BJ (cell line): ENCODE measurements at regions not wholly inside any gene's neighbourhood (a gene's known extent, or its start where the extent isn't known, plus 50 kb on each side); places are given as distances from the start of the nearest gene placed in this dataset.

Source experiments
- CTCF ChIA-PET: fragments of 350-600 bp; formaldehyde crosslinking; extraction: SDS; loops from one replicate; lab custom pipeline; 2021; ENCODE audit warnings: antibody characterized with exemption, inconsistent platforms; lab: Yijun Ruan, JAX
- POLR2A ChIA-PET: fragments of 300-600 bp; sonication (Branson Sonifier 250); formaldehyde crosslinking; extraction: SDS; loops from one replicate; lab custom pipeline; 2021; ENCODE audit warnings: antibody characterized with exemption; lab: Charles Lee
- DNase-seq: peaks from one replicate; pipeline ENCODE4 v3.0.0-alpha.2; 2011; ENCODE audit warnings: low read depth
- H3K27me3 ChIP-seq: 2 replicates; pipeline ENCODE4 v1.6.0; 2011; ENCODE audit warnings: low read length; ENCODE audit not compliant: control insufficient read depth, insufficient read depth
- H3K36me3 ChIP-seq: 2 replicates; pipeline ENCODE4 v1.5.1; 2011; ENCODE audit warnings: low read length; ENCODE audit not compliant: control insufficient read depth, insufficient read depth
- H3K4me3 ChIP-seq: 2 replicates; pipeline ENCODE4 v1.5.1; 2011; ENCODE audit warnings: low read depth, mild to moderate bottlenecking, control low read depth, low read length
- TF ChIP-seq, protein P1 (sequence below): IDR thresholded peaks from 2 replicates; pipeline ENCODE4 v1.5.1; 2011; ENCODE audit warnings: low read depth, mild to moderate bottlenecking, control low read depth, inconsistent platforms, low read length, moderate library complexity; ENCODE audit not compliant: insufficient read depth

DNA sequence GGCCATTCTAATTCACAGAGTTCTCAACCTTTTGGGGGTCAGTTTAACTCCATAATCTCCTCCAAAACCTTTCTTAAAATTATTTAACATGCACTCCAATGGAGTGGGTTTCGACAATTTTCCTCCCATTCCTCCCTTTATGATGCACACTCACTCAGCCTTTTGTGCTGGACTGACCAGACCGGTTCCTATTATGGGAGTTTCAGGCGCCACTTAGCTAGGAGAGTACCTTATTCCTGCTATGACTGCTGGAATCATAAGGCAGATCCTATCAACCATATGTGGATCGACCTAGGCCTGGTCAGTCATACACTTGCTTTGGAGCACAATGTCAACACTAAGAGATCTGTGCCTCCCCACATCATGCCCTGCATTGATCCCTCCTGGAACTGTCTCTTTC is 63.9 kb upstream of the MOCS1 start:
- TF ChIP-seq, protein P1, sequence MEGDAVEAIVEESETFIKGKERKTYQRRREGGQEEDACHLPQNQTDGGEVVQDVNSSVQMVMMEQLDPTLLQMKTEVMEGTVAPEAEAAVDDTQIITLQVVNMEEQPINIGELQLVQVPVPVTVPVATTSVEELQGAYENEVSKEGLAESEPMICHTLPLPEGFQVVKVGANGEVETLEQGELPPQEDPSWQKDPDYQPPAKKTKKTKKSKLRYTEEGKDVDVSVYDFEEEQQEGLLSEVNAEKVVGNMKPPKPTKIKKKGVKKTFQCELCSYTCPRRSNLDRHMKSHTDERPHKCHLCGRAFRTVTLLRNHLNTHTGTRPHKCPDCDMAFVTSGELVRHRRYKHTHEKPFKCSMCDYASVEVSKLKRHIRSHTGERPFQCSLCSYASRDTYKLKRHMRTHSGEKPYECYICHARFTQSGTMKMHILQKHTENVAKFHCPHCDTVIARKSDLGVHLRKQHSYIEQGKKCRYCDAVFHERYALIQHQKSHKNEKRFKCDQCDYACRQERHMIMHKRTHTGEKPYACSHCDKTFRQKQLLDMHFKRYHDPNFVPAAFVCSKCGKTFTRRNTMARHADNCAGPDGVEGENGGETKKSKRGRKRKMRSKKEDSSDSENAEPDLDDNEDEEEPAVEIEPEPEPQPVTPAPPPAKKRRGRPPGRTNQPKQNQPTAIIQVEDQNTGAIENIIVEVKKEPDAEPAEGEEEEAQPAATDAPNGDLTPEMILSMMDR, result no peak
- Histone ChIP-seq H3K36me3 (no peaks in the 10 kb centered on the region), H3K4me3 (no peak overlapping the region), H3K27me3 (no peaks in the 10 kb centered on the region)
- DNase-seq, result no peak
- ChIA-PET POLR2A (no interaction called here), CTCF (no interaction called here)

GRCh38 chr6:39997101-39997635 is 62.9 kb upstream of the MOCS1 start:
- TF ChIP-seq, protein P1, result no peak
- Histone ChIP-seq H3K36me3 (no peaks in the 10 kb centered on the region), H3K4me3 (no peak overlapping the region), H3K27me3 (no peaks in the 10 kb centered on the region)
- DNase-seq, result no peak
- POLR2A ChIA-PET, result no interaction called here
- CTCF ChIA-PET, result no interaction called here

DNA sequence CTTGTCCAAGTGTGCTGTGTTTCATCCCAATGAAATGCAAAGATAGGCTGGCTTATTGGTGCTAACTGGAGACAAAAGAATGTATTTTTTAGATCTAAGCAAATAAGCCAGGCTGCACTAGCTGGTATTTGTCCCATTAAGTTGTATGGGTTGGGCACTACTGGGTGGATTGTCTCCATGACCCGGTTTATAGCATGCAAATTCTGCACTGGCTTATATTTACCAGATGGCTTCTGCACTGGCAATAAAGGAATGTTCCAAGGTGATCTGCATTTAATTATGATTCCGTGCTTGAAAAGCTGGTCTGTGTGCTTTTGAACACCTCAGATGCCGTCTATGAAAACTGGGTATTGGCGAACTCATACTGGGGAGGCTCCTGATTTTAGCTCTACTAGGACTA is 61.4 kb upstream of the MOCS1 start:
- TF ChIP-seq, protein P1, result no peak
- POLR2A ChIA-PET, result no interaction called here
- CTCF ChIA-PET, result no interaction called here

DNA sequence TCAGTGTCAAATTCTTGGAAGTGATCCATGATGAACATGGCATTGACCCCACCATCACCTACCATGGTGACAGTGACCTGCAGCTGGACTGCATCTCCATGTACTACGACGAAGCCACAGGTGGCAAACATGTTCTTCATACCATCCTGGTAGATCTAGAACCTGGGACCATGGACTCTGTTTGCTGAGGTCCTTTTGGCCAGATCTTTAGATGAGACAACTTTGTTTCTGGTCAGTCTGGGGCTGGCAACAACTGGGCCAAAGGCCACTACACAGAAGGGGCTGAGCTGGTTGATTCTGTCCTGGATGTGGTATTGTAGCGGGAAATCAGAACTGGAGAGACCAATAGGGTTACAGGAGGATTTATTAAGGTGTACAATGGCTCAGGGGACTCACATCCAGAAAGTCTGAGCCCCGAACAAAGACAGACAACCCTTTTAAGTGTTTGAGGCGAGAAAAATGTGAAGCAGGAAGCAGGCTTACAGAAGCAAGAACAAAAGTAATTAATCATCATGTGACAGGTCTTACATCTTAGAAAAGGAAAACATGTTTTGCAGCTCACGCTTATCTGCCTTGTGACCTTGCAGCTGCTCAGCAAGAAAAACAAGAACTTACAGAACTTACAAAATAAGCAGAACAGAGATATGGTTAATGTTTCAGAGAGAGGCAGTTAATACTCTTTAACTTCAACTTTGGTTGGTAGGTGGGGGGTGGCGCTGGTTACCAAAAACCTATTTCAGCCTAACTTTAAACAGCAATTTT is 58.8 kb upstream of the MOCS1 start:
- no peak for DNase-seq
- ChIA-PET CTCF (no interaction called here), POLR2A (no interaction called here)

More for the DNA sequence above, 61.4 kb upstream of the MOCS1 start:
- Histone ChIP-seq H3K27me3 (no peaks in the 10 kb centered on the region), H3K36me3 (no peaks in the 10 kb centered on the region), H3K4me3 (no peak overlapping the region)
- no peak for DNase-seq

More for the DNA sequence above, 58.8 kb upstream of the MOCS1 start:
- TF ChIP-seq, protein P1, result no peak
- Histone ChIP-seq H3K27me3 (no peaks in the 10 kb centered on the region), H3K36me3 (no peaks in the 10 kb centered on the region), H3K4me3 (no peak overlapping the region)
